ENCODE measurements at regions not wholly inside any gene's neighbourhood (a gene's known extent, or its start where the extent isn't known, plus 50 kb on each side); places are given as distances from the start of the nearest gene placed in this dataset.

DNA sequence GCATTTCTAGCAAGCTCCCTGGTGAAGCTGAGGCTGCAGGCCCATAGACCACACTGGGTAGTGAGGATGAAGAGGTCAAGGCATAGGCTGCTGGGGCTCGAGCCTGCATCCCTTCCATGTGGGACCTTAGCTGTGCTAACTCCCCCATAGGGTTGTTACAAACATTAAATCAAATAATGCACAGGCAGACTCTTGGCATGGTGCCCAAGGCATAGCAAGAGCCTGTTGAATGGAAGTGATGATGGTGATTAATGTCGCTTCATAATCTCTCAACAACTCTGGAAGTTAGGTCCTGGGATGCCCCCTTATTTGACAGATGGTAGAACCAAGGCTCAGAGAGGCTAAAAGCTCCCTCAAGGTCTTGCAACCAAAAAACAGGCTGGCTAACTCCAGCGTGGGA is 283.9 kb upstream of the EEF2KMT start:
- Mint-ChIP-seq H3K27me3 (peaks cover 0 to 1% of the 10 kb centered on the region in 2 donors), H3K27ac (no peak overlapping the region), H3K36me3 (no peaks in the 10 kb centered on the region), H3K4me3 (no peak overlapping the region), H3K4me1 (no peaks in the 10 kb centered on the region), H3K9me3 (peaks cover 0 to 7% (median 2%) of the 10 kb centered on the region in 5 donors)
- no peaks in the 10 kb centered on the region for H3K36me3 ChIP-seq (ENCODE audit: insufficient read depth, low read length)
- CTCF ChIA-PET: no interaction called here
- no peaks in the 10 kb centered on the region for H3K9me3 ChIP-seq (ENCODE audit: low read length)
- no peaks in the 10 kb centered on the region for H3K27me3 ChIP-seq (ENCODE audit: insufficient read depth, low read length, poor library complexity, severe bottlenecking)
- POLR2A ChIA-PET: no interaction called here
- no peaks in the 10 kb centered on the region for H3K4me1 ChIP-seq (ENCODE audit: insufficient read depth, low read length)
- no peak overlapping the region for H3K4me3 ChIP-seq (ENCODE audit: low read length)
- no peak for DNase-seq
- no peak overlapping the region for H3K27ac ChIP-seq (ENCODE audit: low read depth, low read length)

DNA sequence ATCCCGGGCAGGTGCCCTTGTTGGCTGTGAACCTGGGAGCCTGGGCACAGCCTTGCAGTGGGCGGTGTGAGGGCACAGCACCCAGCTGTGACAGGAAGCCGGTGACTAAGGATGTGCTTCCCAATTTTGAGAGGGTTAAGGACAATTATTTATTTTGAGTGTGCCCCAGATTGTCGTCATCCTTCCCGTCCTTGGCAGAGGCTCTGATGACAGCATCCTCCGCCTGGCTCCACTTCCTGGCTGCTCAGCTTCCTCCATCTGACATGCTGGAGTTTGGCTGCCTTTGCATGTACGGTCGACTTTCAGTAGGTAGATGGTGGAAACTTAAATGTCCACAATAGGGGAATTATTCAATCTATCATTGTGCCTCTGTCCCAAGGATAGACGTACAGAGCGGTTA is 282.4 kb upstream of the EEF2KMT start:
- Histone ChIP-seq H3K4me3 (ENCODE audit: low read length) (no peak overlapping the region), H3K27me3 (ENCODE audit: insufficient read depth, low read length, poor library complexity, severe bottlenecking) (no peaks in the 10 kb centered on the region), H3K4me1 (ENCODE audit: insufficient read depth, low read length) (no peaks in the 10 kb centered on the region), H3K27ac (ENCODE audit: low read depth, low read length) (no peak overlapping the region), H3K36me3 (ENCODE audit: insufficient read depth, low read length) (no peaks in the 10 kb centered on the region), H3K9me3 (ENCODE audit: low read length) (no peaks in the 10 kb centered on the region)
- no peak overlapping the region for H3K4me3 Mint-ChIP-seq
- H3K9me3 Mint-ChIP-seq: peaks cover 0 to 10% (median 4%) of the 10 kb centered on the region in 5 donors
- no peaks in the 10 kb centered on the region for H3K4me1 Mint-ChIP-seq
- DNase-seq: no peak
- POLR2A ChIA-PET: no interaction called here
- CTCF ChIA-PET: no interaction called here
- H3K27ac Mint-ChIP-seq: no peak overlapping the region
- H3K36me3 Mint-ChIP-seq: no peaks in the 10 kb centered on the region
- H3K27me3 Mint-ChIP-seq: peaks cover 6 to 8% of the 10 kb centered on the region in 2 donors

DNA sequence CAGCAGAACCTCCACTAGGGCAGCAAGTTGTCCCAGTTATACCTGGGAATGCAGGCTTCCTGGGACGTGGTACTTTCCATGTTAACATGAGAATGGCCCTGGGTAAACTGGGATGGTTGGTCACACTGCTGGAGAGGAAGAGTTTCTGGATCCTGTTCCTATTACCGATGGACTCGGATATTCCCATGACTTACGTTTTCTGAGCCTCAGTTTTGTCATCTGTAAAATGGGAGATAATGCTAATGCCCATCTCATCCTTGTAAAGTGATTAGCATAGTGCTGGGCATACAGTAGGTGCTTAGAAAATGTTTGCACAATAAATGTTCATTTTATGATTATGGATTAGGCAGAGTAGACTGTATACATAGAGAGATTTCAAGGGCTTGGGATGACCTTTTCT is 280.9 kb upstream of the EEF2KMT start:
- no peak overlapping the region for H3K27ac ChIP-seq (ENCODE audit: low read depth, low read length)
- no peaks in the 10 kb centered on the region for H3K36me3 ChIP-seq (ENCODE audit: insufficient read depth, low read length)
- no peak for DNase-seq
- H3K27me3 ChIP-seq (ENCODE audit: insufficient read depth, low read length, poor library complexity, severe bottlenecking): no peaks in the 10 kb centered on the region
- no peaks in the 10 kb centered on the region for H3K36me3 Mint-ChIP-seq
- no peaks in the 10 kb centered on the region for H3K4me1 ChIP-seq (ENCODE audit: insufficient read depth, low read length)
- H3K4me3 ChIP-seq (ENCODE audit: low read length): no peak overlapping the region
- H3K27ac Mint-ChIP-seq: no peak overlapping the region
- H3K4me3 Mint-ChIP-seq: no peak overlapping the region
- H3K9me3 Mint-ChIP-seq: peaks cover 0 to 7% (median 4%) of the 10 kb centered on the region in 5 donors
- H3K4me1 Mint-ChIP-seq: no peaks in the 10 kb centered on the region
- no peaks in the 10 kb centered on the region for H3K9me3 ChIP-seq (ENCODE audit: low read length)
- CTCF ChIA-PET: no interaction called here
- POLR2A ChIA-PET: no interaction called here
- peaks cover 7 to 12% of the 10 kb centered on the region in 2 donors for H3K27me3 Mint-ChIP-seq

DNA sequence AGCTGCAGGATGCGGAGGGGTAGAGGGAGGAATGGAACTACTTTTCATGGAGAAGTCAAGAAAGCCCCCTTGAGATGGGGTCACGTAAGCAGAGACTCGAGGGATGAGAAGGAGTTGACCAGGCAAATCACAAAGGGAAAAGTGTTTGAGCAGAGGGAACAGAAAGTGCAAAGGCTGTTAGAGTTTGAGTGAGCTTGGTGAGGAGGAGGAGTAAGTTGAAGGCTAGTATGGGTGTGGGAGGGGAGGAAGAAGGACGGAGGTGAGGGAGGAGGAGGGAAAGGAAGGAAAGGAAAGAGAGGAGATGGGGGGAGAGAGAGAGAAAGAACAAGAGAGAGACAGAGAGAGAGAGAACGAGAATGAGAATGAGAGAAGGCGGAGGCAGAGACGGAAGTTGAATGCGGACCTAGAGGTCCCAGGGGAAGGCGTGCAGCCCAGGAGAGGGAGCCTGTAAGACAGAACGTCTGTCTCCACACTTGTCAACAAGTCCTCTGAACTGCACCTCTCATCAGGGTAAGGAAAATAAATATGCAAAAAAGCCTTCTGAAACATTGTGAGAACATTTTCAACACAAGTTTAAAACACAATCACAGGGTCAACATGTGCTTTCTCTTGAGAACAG is 279.8 kb upstream of the EEF2KMT start:
- ChIA-PET POLR2A (no interaction called here), CTCF (no interaction called here)
- Histone ChIP-seq H3K4me3 (ENCODE audit: low read length) (no peak overlapping the region), H3K4me1 (ENCODE audit: insufficient read depth, low read length) (no peaks in the 10 kb centered on the region), H3K27ac (ENCODE audit: low read depth, low read length) (no peak overlapping the region), H3K36me3 (ENCODE audit: insufficient read depth, low read length) (no peaks in the 10 kb centered on the region), H3K9me3 (ENCODE audit: low read length) (no peaks in the 10 kb centered on the region), H3K27me3 (ENCODE audit: insufficient read depth, low read length, poor library complexity, severe bottlenecking) (no peaks in the 10 kb centered on the region)
- Mint-ChIP-seq H3K4me1 (no peaks in the 10 kb centered on the region), H3K36me3 (no peaks in the 10 kb centered on the region), H3K27me3 (peaks cover 7 to 17% of the 10 kb centered on the region in 2 donors), H3K4me3 (no peak overlapping the region), H3K9me3 (peaks cover 0 to 7% (median 4%) of the 10 kb centered on the region in 5 donors), H3K27ac (no peak overlapping the region)
- no peak for DNase-seq

DNA sequence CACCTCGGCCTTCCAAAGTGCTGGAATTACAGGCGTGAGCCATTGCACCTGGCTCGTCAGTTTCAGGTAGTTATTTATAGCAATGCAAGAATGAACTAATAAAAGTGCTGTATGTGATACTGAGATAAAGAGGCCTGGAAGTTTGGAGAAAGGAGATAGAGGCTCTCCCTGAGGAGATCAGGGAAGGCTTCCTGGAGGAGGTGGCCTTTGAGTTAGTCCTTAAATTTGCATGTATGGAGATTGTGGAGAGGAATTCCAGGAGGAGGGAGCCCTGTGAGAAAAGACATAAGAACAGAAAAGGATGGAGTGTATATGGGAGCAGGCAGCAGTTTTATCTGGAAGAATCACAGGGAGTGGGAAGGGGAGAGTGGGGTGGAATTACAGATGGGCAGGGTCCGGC is 276.6 kb upstream of the EEF2KMT start:
- no peak for DNase-seq

DNA sequence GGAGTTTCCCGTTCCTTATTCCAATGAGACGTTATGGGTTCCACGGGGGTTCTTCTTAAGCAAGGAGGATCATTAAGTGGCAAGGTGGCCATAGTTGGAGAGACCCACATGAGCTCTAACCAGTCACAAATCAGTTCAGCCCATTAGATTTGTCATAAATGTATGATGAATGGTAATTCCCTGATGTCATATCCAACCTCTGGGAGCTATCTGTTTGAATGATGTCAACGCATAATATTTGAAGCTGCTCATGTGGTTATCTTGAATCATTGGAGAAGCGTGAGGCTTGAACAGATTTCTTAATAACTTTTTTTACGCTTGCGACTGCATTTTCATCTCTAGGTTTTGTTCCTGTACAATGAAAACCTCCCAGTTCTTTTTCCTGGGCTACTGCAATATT is 270.4 kb upstream of the EEF2KMT start:
- Mint-ChIP-seq H3K36me3 (no peaks in the 10 kb centered on the region), H3K4me3 (no peak overlapping the region), H3K27me3 (peaks cover 4 to 6% of the 10 kb centered on the region in 2 donors), H3K9me3 (peaks cover 0 to 2% (median 2%) of the 10 kb centered on the region in 5 donors), H3K27ac (no peak overlapping the region), H3K4me1 (no peaks in the 10 kb centered on the region)
- POLR2A ChIA-PET: no interaction called here
- DNase-seq: no peak
- CTCF ChIA-PET: no interaction called here
- Histone ChIP-seq H3K4me3 (ENCODE audit: low read length) (no peak overlapping the region), H3K36me3 (ENCODE audit: insufficient read depth, low read length) (no peaks in the 10 kb centered on the region), H3K27me3 (ENCODE audit: insufficient read depth, low read length, poor library complexity, severe bottlenecking) (no peaks in the 10 kb centered on the region), H3K9me3 (ENCODE audit: low read length) (no peaks in the 10 kb centered on the region), H3K4me1 (ENCODE audit: insufficient read depth, low read length) (no peaks in the 10 kb centered on the region), H3K27ac (ENCODE audit: low read depth, low read length) (no peak overlapping the region)

More for the DNA sequence above, 276.6 kb upstream of the EEF2KMT start:
- no peak overlapping the region for H3K4me3 Mint-ChIP-seq
- CTCF ChIA-PET: no interaction called here
- no peak overlapping the region for H3K27ac Mint-ChIP-seq
- H3K27me3 Mint-ChIP-seq: peaks cover 10 to 20% of the 10 kb centered on the region in 2 donors
- no peaks in the 10 kb centered on the region for H3K4me1 Mint-ChIP-seq
- POLR2A ChIA-PET: no interaction called here
- Histone ChIP-seq H3K36me3 (ENCODE audit: insufficient read depth, low read length) (no peaks in the 10 kb centered on the region), H3K27me3 (ENCODE audit: insufficient read depth, low read length, poor library complexity, severe bottlenecking) (no peaks in the 10 kb centered on the region), H3K9me3 (ENCODE audit: low read length) (no peaks in the 10 kb centered on the region), H3K4me3 (ENCODE audit: low read length) (no peak overlapping the region), H3K27ac (ENCODE audit: low read depth, low read length) (no peak overlapping the region), H3K4me1 (ENCODE audit: insufficient read depth, low read length) (no peaks in the 10 kb centered on the region)
- peaks cover 0 to 7% (median 6%) of the 10 kb centered on the region in 5 donors for H3K9me3 Mint-ChIP-seq
- no peaks in the 10 kb centered on the region for H3K36me3 Mint-ChIP-seq

DNA sequence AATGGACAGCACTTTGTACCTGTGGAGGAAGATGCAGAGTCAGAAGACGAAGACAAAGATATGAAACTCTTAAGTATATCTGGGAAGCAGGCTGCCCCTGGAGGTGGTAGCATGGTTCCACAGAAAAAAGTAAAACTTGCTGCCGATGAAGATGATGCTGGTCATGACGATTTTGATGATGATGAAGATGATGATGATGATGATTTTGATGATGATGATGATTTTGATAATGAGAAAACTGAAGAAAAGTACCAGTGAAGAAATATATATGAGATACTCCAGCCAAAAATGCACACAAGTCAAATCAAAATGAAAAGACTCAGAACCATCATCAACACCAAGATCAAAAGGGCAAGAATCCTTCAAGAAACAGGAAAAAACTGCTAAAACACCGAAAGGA is 268.5 kb upstream of the EEF2KMT start:
- Mint-ChIP-seq H3K4me3 (no peak overlapping the region), H3K27ac (no peak overlapping the region), H3K9me3 (peaks cover 0 to 2% (median 0%) of the 10 kb centered on the region in 5 donors), H3K36me3 (no peaks in the 10 kb centered on the region), H3K4me1 (no peaks in the 10 kb centered on the region), H3K27me3 (peaks cover 1 to 3% of the 10 kb centered on the region in 2 donors)
- Histone ChIP-seq H3K9me3 (ENCODE audit: low read length) (no peaks in the 10 kb centered on the region), H3K4me1 (ENCODE audit: insufficient read depth, low read length) (no peaks in the 10 kb centered on the region), H3K36me3 (ENCODE audit: insufficient read depth, low read length) (no peaks in the 10 kb centered on the region), H3K27ac (ENCODE audit: low read depth, low read length) (no peak overlapping the region), H3K4me3 (ENCODE audit: low read length) (no peak overlapping the region), H3K27me3 (ENCODE audit: insufficient read depth, low read length, poor library complexity, severe bottlenecking) (no peaks in the 10 kb centered on the region)
- DNase-seq: no peak
- ChIA-PET POLR2A (no interaction called here), CTCF (no interaction called here)

DNA sequence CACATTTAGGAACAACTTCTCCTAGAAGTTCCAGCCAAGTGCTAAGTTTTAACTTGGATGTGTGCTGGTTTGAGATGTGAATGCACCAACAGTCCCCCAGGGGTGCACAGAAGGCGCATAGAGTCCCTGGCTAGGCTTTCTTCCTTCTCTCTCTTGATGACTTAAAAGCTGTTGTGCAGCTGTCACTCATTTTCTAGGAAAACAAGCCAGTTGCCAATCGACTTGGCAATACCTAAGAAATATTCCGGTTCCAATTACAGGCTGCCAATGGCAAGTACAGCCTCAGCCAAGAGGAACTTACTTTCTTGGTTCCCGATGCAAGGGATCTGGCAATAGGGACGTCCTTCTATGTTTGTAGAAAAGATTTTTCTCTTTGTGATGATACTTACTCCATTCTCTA is 266.6 kb upstream of the EEF2KMT start:
- Mint-ChIP-seq H3K4me3 (no peak overlapping the region), H3K9me3 (peaks cover 0 to 2% (median 0%) of the 10 kb centered on the region in 5 donors), H3K27ac (no peak overlapping the region), H3K36me3 (no peaks in the 10 kb centered on the region), H3K27me3 (peaks cover 1 to 3% of the 10 kb centered on the region in 2 donors), H3K4me1 (no peaks in the 10 kb centered on the region)
- POLR2A ChIA-PET: no interaction called here
- Histone ChIP-seq H3K4me1 (ENCODE audit: insufficient read depth, low read length) (no peaks in the 10 kb centered on the region), H3K36me3 (ENCODE audit: insufficient read depth, low read length) (no peaks in the 10 kb centered on the region), H3K4me3 (ENCODE audit: low read length) (no peak overlapping the region), H3K9me3 (ENCODE audit: low read length) (no peaks in the 10 kb centered on the region), H3K27me3 (ENCODE audit: insufficient read depth, low read length, poor library complexity, severe bottlenecking) (no peaks in the 10 kb centered on the region), H3K27ac (ENCODE audit: low read depth, low read length) (no peak overlapping the region)
- no peak for DNase-seq
- CTCF ChIA-PET: no interaction called here

DNA sequence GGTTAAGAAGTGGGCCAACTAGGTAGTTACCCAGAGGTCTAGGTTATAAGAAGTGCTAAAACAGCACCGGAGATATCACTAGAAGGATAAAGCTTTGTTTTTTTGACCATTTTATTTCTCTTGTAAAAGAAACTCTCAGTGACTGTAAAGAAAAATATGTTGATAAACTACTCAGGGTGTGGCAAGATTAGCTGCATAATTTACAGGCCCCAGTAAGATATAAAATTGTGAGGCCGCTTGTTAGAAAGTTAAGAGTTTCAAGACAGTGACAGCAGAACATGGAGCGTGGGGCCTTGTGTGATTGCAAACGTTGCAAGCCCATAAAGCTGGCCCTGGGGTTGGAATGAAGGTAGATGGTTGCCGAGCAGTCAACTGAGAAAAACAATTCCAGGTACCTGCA is 263.7 kb upstream of the EEF2KMT start:
- Histone ChIP-seq H3K4me1 (ENCODE audit: insufficient read depth, low read length) (no peaks in the 10 kb centered on the region), H3K4me3 (ENCODE audit: low read length) (no peak overlapping the region), H3K9me3 (ENCODE audit: low read length) (no peaks in the 10 kb centered on the region), H3K27me3 (ENCODE audit: insufficient read depth, low read length, poor library complexity, severe bottlenecking) (no peaks in the 10 kb centered on the region), H3K27ac (ENCODE audit: low read depth, low read length) (no peak overlapping the region), H3K36me3 (ENCODE audit: insufficient read depth, low read length) (no peaks in the 10 kb centered on the region)
- ChIA-PET POLR2A (no interaction called here), CTCF (no interaction called here)
- H3K36me3 Mint-ChIP-seq: no peaks in the 10 kb centered on the region
- peaks cover 3% of the 10 kb centered on the region in 2 donors for H3K27me3 Mint-ChIP-seq
- H3K4me1 Mint-ChIP-seq: no peaks in the 10 kb centered on the region
- no peak overlapping the region for H3K27ac Mint-ChIP-seq
- H3K9me3 Mint-ChIP-seq: peaks cover 0 to 2% (median 0%) of the 10 kb centered on the region in 5 donors
- no peak overlapping the region for H3K4me3 Mint-ChIP-seq
- no peak for DNase-seq
